ENCODE measurements at regions not wholly inside any gene's neighbourhood (a gene's known extent, or its start where the extent isn't known, plus 50 kb on each side); places are given as distances from the start of the nearest gene placed in this dataset.

DNA sequence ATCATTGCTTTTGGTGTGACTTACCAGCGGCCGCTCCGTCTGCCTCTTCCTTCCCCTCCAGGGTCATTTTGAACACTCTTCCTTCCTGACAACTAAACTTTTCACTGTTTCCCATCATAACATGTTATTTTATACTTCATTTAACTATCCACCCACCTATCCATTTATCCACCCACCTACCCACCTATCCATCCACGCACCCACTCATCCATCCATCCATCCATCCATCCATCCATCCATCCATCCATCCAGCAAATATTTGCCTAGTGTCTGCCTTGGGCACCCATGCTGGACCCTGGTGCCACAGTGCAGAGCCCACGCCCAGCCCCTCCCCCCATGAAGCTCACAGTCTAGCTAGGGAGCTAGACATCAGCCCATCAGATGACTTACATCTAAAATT is 254.9 kb downstream of the TLE3 start:
- TF ChIP-seq, protein P1, sequence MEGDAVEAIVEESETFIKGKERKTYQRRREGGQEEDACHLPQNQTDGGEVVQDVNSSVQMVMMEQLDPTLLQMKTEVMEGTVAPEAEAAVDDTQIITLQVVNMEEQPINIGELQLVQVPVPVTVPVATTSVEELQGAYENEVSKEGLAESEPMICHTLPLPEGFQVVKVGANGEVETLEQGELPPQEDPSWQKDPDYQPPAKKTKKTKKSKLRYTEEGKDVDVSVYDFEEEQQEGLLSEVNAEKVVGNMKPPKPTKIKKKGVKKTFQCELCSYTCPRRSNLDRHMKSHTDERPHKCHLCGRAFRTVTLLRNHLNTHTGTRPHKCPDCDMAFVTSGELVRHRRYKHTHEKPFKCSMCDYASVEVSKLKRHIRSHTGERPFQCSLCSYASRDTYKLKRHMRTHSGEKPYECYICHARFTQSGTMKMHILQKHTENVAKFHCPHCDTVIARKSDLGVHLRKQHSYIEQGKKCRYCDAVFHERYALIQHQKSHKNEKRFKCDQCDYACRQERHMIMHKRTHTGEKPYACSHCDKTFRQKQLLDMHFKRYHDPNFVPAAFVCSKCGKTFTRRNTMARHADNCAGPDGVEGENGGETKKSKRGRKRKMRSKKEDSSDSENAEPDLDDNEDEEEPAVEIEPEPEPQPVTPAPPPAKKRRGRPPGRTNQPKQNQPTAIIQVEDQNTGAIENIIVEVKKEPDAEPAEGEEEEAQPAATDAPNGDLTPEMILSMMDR (optimal IDR thresholded peaks at IDR 0.05 in 1 of 3, IDR thresholded peaks at IDR 0.05 in 1 of 3, conservative IDR thresholded peaks at IDR 0.05 in 1 of 3; ENCODE audit: extremely low read depth in 1 of 3, insufficient read depth in 2 of 3, low read length in 3 of 3), result no peak
- TF ChIP-seq EZH2 (IDR thresholded peaks at IDR 0.05; ENCODE audit: low read length), result no peak

Data from keratinocyte (primary cell).